ENCODE measurements at regions not wholly inside any gene's neighbourhood (a gene's known extent, or its start where the extent isn't known, plus 50 kb on each side); places are given as distances from the start of the nearest gene placed in this dataset.

GRCh38 chr13:59588717-59589067 lies 575.0 kb downstream of the DIAPH3 start:
- no peak for DNase-seq

GRCh38 chr13:59601993-59602392 lies 561.7 kb downstream of the DIAPH3 start:
- no peak for DNase-seq

GRCh38 chr13:59603646-59604045 lies 560.1 kb downstream of the DIAPH3 start:
- no peak for DNase-seq

- DNase-seq = no peak
Observed at GRCh38 chr13:59607172-59607571, 556.6 kb downstream of the DIAPH3 start.

- DNase-seq = no peak
Observed at GRCh38 chr13:59607780-59608233, 555.9 kb downstream of the DIAPH3 start.

GRCh38 chr13:59609421-59609820 lies 554.3 kb downstream of the DIAPH3 start:
- DNase-seq = no peak

All from DMS 273 treated with DMSO at 0.1 percent for 48 hours (cell line).